SKM-1 treated with dmso at 0.1 percent for 144 hours (cell line): ENCODE measurements at regions not wholly inside any gene's neighbourhood (a gene's known extent, or its start where the extent isn't known, plus 50 kb on each side); places are given as distances from the start of the nearest gene placed in this dataset.
"Not testable (repeated sequence)": the region's sequence is repeated elsewhere in the genome, so short reads cannot be mapped to it uniquely, and the experiment has no call there.

Source experiments
- DNase-seq: peaks from one replicate; lab custom pipeline; 2025; ENCODE audit not compliant: unreplicated experiment; lab: John Stamatoyannopoulos, UW

DNA sequence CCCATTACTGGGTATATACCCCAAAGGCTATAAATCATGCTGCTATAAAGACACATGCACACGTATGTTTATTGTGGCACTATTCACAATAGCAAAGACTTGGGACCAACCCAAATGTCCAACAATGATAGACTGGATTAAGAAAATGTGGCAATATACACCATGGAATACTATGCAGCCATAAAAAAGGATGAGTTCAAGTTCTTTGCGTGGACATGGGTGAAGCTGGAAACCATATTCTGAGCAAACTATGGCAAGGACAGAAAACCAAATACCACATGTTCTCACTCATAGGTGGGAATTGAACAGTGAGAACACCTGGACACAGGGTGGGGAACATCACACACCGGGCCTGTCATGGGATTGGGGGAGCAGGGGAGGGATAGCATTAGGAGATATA lies 54.4 kb upstream of the MUCL1 start:
- DNase-seq = not testable (repeated sequence)

GRCh38 chr12:54798651-54799050 lies 55.7 kb upstream of the MUCL1 start:
- no peak for DNase-seq

GRCh38 chr12:54796991-54797390 lies 57.3 kb upstream of the MUCL1 start:
- DNase-seq = no peak

GRCh38 chr12:54795644-54796043 lies 58.7 kb upstream of the MUCL1 start:
- DNase-seq = no peak

GRCh38 chr12:54786081-54786480 lies 68.2 kb upstream of the MUCL1 start:
- no peak for DNase-seq

DNA sequence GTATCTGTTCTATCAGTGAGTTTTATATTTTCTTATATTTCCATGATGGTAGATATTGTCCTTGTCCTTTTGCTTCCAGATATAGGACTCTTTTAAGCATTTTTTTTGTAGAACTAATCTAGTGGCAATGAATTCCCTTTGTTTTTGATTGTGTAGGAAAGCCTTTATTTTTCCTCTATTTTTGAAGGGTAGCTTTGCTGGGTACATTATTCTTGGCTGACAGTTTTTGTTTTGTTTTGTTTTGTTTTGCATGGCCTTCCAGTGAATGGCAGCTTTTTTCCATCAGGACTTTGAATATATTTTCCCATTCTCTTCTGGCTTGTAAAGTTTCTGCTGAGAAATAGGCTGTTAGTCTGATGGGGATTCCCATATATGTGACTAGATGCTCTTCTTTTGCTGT lies 70.2 kb upstream of the MUCL1 start:
- no peak for DNase-seq

DNA sequence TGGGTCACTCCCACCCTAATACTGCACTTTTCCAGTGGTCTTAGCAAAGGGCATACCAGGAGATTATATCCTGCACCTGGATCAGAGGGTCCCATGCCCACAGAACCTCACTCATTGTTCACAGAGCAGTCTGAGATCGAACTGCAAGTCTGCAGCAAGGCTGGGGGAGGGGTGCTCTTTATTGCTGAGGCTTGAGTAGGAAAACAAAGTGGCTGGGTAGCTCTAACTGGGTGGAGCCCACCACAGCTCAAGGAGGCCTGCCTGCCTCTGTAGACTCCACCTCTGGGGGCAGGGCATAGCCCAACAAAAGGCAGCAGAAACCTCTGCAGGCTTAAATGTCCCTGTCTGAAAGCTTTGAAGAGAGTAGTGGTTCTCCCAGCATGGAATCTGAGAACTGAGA lies 77.3 kb upstream of the MUCL1 start:
- not testable (repeated sequence) for DNase-seq

GRCh38 chr12:54773593-54773992 lies 80.7 kb upstream of the MUCL1 start:
- DNase-seq = no peak

GRCh38 chr12:54765652-54766051 lies 88.7 kb upstream of the MUCL1 start:
- no peak for DNase-seq

DNA sequence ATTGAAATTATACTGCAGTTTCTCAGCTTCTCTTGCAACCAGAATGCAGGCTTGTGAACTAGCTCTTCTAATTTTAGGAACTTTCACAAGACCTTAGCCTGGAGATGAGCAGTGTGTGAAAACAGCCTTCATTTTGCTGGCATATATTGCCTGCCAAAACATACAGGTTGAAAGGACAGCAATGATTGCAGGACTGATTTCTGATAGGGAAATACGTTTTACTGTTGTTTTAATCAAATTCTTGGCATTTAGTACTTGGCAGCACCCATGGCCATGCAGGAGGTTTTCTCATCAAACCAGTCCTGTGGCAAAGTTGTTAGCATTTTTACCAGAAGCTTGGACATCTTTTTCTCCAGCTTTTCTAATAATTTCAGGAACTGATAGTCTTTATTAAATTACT lies 91.9 kb upstream of the MUCL1 start:
- no peak for DNase-seq

DNA sequence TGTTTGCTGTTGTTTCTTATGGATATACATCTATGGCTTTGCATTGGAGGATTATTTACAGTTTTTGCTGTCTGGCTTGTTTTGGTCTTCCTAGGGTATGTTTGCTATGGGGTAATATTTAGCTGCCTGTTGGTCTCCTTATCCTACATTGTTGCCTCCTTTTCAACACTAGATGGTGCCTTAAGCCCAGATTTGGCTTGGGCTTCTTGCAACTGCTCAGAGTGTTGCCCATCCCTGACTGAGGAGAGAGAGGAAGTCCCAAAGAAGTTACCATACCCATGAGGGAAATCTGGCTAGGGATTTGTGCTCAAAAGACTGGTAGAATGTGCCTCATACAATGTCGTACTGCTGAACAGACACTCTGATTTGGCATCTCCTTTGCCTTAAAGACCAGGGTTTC lies 94.6 kb upstream of the MUCL1 start:
- peak; percentile 11 for DNase-seq

DNA sequence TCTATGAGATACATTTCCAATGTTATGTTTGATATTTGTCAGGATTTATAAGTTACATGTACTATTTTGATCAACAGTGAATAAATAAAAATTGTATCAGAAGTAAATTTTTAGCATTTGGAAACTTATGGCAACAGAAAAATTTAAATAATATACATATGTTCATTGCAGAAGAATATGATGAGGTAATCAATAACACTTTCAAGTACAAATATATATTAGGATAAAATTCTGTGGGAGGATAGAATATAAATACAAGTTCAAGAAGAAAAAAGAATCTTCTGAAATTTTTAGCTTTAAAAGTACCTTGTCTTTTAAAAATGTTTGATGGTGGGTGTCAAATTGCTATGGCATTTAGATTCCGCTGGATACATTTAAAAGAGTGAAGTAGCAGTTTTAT lies 102.8 kb upstream of the MUCL1 start:
- no peak for DNase-seq

DNA sequence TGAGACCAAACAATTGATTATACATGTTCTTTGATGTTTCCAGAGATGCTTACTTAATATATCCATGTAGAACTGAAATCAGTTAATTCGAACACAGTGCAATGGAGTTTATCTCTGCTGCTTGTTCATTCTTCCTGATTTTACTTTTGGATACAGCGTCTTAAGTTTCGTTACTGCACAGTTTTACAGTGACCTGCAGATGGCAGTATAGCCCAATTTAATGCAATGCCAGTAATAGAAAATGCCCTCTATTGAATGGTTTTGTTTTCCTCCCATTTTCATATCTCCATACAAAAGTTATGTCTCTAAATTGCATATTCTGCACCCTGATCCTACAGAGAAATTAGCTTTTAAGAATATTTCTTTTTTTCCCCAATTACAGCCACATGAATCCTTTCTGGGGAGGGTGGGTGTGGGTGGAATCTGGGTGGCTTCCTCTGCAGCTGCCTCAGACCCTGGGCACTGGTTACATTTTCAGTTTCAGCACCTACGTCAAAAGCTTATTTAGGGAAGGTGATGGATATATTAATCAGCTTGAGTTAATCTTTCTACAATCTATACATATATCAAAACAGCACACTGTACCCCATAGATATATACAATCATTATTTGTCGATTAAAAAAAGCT lies 101.1 kb upstream of the DCD start:
- DNase-seq = peak; percentile 44

- DNase-seq = no peak
Measured at GRCh38 chr12:54744590-54744989, 96.4 kb upstream of the DCD start.

DNA sequence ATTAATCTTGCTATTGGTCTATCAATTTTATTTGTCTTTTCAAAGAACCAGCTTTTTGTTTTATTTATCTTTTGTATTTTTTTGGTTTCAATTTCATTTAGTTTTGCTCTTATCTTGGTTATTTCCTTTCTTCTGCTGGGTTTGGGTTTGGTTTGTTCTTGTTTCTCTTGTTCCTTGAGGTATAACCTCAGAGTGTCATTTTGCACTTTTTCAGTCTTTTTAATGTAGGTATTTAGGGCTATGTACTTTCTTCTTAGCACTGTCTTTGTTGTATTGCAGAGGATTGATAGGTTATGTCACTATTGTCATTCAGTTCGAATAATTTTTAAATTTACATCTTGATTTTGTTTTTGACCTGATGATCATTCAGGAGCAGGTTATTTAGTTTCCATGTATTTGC lies 92.7 kb upstream of the DCD start:
- no peak for DNase-seq

- no peak for DNase-seq
Measured at GRCh38 chr12:54736549-54736948, 88.4 kb upstream of the DCD start.

- no peak for DNase-seq
Measured at GRCh38 chr12:54734196-54734950, 86.2 kb upstream of the DCD start.

DNA sequence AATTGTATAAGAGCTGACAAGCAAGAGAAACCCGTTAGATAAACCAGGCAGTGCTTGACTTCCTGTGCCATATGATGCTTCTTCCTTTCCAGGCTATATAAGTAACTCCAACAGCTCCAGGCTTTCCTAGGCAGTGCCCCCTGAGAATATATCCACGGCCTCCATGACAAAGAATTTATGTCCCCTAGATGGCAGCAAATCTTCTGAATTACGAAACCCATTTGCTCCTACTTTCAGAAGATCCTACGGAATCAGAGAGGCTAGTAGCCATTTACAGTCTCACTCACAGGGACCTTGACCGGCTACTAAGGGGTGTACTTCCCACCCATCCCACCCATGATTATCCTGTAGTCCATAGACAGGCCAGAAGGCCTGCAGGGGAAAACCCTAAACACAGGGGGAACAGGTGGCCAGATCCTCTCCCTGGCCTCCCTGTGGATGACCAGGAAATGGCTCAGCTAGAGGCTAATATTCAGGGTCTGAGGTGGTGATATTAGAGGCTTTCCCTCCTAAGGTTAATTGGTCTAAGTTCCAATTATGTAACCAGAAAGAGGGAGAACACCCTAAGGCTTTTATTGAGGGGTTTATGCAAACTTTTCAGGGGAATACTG lies 77.2 kb upstream of the DCD start:
- DNase-seq = no peak

DNA sequence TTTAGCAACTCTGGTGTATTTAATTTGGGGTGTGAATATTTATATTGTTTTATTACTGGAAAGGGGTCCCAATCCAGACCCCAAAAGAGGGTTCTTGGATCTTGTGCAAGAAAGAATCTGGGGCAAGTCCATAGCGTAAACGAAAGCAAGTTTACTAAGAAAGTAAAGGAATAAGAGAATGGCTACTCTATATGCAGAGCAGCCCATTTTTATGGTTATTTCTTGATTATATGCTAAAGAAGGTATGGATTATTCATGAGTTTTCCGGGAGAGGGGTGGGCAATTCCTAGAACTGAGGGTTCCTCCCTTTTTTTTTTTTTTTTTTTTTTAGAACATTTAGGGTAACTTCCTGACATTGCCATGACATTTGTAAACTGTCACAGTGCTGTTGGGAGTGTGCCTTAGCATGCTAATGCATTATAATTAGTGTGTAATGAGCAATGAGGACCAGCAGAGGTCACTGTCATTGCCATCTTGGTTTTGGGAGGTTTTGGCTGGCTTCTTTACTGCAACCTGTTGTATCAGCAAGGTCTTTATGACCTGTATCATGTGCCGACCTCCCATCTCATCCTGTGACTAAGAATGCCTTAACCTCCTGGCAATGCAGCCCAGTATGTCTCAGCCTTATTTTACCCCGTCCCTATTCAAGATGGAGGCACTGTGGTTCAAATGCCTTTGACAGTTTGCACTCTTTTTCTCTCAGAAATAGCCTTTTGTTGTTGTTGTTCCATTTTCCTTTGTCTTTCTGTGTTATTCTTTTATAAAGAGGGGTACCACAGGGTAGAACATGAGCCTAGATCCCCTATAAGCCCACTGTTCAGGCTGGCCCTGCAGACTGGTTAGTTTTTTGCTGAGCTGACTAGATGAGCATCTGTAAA lies 75.5 kb upstream of the DCD start:
- peak; percentile 7 for DNase-seq

GRCh38 chr12:54721312-54721711 lies 73.1 kb upstream of the DCD start:
- no peak for DNase-seq

DNA sequence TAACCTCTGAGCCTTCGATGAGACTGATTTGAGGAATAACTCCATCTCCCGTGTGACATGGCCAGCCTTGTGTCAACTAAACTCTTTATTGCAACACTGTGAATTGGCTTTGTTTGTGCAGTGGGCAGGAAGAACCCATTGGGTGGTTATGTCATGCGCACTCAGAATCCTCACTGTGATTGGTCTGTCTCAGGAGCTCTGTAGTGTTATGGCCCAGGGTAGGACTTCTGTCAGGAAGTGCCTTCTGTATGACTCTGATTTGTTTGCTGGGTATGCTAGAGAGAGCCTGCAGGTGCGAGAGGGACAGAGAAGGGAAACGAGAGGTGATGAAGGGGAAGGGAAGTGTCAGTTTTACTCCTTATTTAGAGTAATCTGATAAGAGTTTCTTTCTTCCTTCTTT lies 71.5 kb upstream of the DCD start:
- DNase-seq = no peak

DNA sequence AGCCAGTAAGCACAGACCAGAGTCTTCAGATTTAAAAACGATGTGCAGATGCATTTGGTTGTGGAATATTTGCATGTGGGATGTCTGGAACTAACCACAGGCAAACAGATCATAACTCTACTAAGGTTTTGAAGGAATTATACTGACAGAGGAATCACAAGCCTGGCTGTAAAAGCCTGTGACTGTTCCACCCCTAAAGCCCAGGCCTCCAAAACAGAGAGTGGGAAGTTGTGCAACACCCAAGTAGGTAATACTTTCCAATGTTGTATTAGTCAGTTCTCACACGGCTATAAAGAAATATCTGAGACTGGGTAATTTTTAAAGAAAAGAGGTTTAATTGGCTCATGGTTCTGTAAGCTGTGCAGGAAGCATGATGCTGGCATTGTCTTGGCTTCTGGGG lies 68.1 kb upstream of the DCD start:
- peak; percentile 6 for DNase-seq
